H9 (cell line): ENCODE measurements at regions not wholly inside any gene's neighbourhood (a gene's known extent, or its start where the extent isn't known, plus 50 kb on each side); places are given as distances from the start of the nearest gene placed in this dataset.

ENCODE experiments used
- DNase-seq: peaks from one replicate; pipeline ENCODE4 v3.0.0-alpha.2; 2017
- H2AFZ ChIP-seq: one replicate; pipeline ENCODE4 v1.6.1; 2013; ENCODE audit warnings: mild to moderate bottlenecking, low read length, control low read depth, moderate library complexity
- H2AK5ac ChIP-seq: 2 replicates; pipeline ENCODE4 v1.6.1; 2013; ENCODE audit warnings: low read length, control low read depth, mixed read lengths; ENCODE audit not compliant: insufficient read length
- H2BK120ac ChIP-seq: one replicate; pipeline ENCODE4 v1.6.1; 2013; ENCODE audit warnings: low read depth, mild to moderate bottlenecking, low read length, control low read depth, inconsistent platforms; ENCODE audit not compliant: poor library complexity, severe bottlenecking
- H2BK12ac ChIP-seq: 2 replicates; pipeline ENCODE4 v1.6.1; 2013; ENCODE audit warnings: low read length, control low read depth, mixed read lengths, low read depth; ENCODE audit not compliant: insufficient read length
- H2BK15ac ChIP-seq: 2 replicates; pipeline ENCODE4 v1.6.1; 2013; ENCODE audit warnings: low read depth, low read length, control low read depth
- H2BK20ac ChIP-seq: one replicate; pipeline ENCODE4 v1.6.1; 2013; ENCODE audit warnings: low read depth, mild to moderate bottlenecking, low read length, control low read depth, inconsistent platforms; ENCODE audit not compliant: poor library complexity, severe bottlenecking
- H2BK5ac ChIP-seq: 2 replicates; pipeline ENCODE4 v1.6.1; 2013; ENCODE audit warnings: low read length, control low read depth, mixed read lengths; ENCODE audit not compliant: insufficient read length
- H3K14ac ChIP-seq: 2 replicates; pipeline ENCODE4 v1.6.1; 2013; ENCODE audit warnings: low read length, control low read depth; ENCODE audit not compliant: insufficient read depth
- H3K18ac ChIP-seq: 2 replicates; pipeline ENCODE4 v1.6.1; 2013; ENCODE audit warnings: low read depth, mild to moderate bottlenecking, mixed read lengths, low read length, control low read depth; ENCODE audit not compliant: insufficient read length
- H3K23ac ChIP-seq: 2 replicates; pipeline ENCODE4 v1.6.1; 2013; ENCODE audit warnings: low read length, control low read depth, mixed read lengths, low read depth; ENCODE audit not compliant: insufficient read length
- H3K23me2 ChIP-seq: 2 replicates; pipeline ENCODE4 v1.6.1; 2013; ENCODE audit warnings: low read depth, mild to moderate bottlenecking, mixed read lengths, low read length, control low read depth; ENCODE audit not compliant: insufficient read length, poor library complexity, severe bottlenecking
- H3K27ac ChIP-seq: 2 replicates; pipeline ENCODE4 v1.5.1; 2013; ENCODE audit warnings: low read length, control low read depth, mixed read lengths, low read depth; ENCODE audit not compliant: insufficient read length
- H3K27me3 ChIP-seq: 2 replicates; pipeline ENCODE4 v1.6.1; 2013; ENCODE audit warnings: low read length, control low read depth, inconsistent platforms; ENCODE audit not compliant: insufficient read depth
- H3K4ac ChIP-seq: 2 replicates; pipeline ENCODE4 v1.6.1; 2013; ENCODE audit warnings: low read depth, mild to moderate bottlenecking, control low read depth, inconsistent platforms, low read length, moderate library complexity
- H3K4me1 ChIP-seq: 2 replicates; pipeline ENCODE4 v1.6.1; 2013; ENCODE audit warnings: low read length, control low read depth, inconsistent platforms; ENCODE audit not compliant: insufficient read depth
- H3K4me2 ChIP-seq: 2 replicates; pipeline ENCODE4 v1.6.1; 2013; ENCODE audit warnings: low read length, control low read depth, mixed read lengths; ENCODE audit not compliant: insufficient read length, insufficient read depth
- H3K56ac ChIP-seq: 2 replicates; pipeline ENCODE4 v1.6.1; 2013; ENCODE audit warnings: low read depth, mild to moderate bottlenecking, mixed read lengths, low read length, control low read depth; ENCODE audit not compliant: insufficient read length
- H3K79me1 ChIP-seq: 2 replicates; pipeline ENCODE4 v1.6.1; 2013; ENCODE audit warnings: low read depth, mild to moderate bottlenecking, moderate library complexity, low read length, control low read depth, inconsistent platforms; ENCODE audit not compliant: insufficient read depth, poor library complexity, severe bottlenecking
- H3K79me2 ChIP-seq: 2 replicates; pipeline ENCODE4 v1.6.1; 2013; ENCODE audit warnings: low read length, control low read depth, inconsistent platforms; ENCODE audit not compliant: insufficient read depth
- H3K9ac ChIP-seq: 2 replicates; pipeline ENCODE4 v1.6.1; 2013; ENCODE audit warnings: low read length, control low read depth, mixed read lengths; ENCODE audit not compliant: insufficient read length; ENCODE audit errors: extremely low read depth
- H3K9me3 ChIP-seq: one replicate; pipeline ENCODE4 v1.6.1; 2013; ENCODE audit warnings: low read depth, low read length, inconsistent platforms; ENCODE audit not compliant: control insufficient read depth
- H3T11ph ChIP-seq: one replicate; pipeline ENCODE4 v1.6.1; 2013; ENCODE audit warnings: mild to moderate bottlenecking, low read length, control low read depth, inconsistent platforms
- H4K20me1 ChIP-seq: one replicate; pipeline ENCODE4 v1.6.1; 2013; ENCODE audit not compliant: control insufficient read depth, insufficient read length, insufficient read depth
- H4K5ac ChIP-seq: 2 replicates; pipeline ENCODE4 v1.6.1; 2013; ENCODE audit warnings: low read depth, mild to moderate bottlenecking, mixed read lengths, low read length, control low read depth; ENCODE audit not compliant: insufficient read length
- H4K8ac ChIP-seq: replicated peaks from 2 replicates; pipeline ENCODE4 v1.6.1; 2013; ENCODE audit warnings: low read length, control low read depth, mixed read lengths, low read depth; ENCODE audit not compliant: insufficient read length
- H4K91ac ChIP-seq: 2 replicates; pipeline ENCODE4 v1.6.1; 2013; ENCODE audit warnings: low read depth, mild to moderate bottlenecking, moderate library complexity, mixed read lengths, low read length, control low read depth; ENCODE audit not compliant: insufficient read length
- H3K27ac Mint-ChIP-seq, 3 experiments: 2 replicates in 2 of 3; 3 replicates in 1 of 3; pipeline ENCODE4 v1.8.0; 2020 to 2021; ENCODE audit warnings: mixed read lengths in 3 of 3, mild to moderate bottlenecking in 1 of 3, moderate library complexity in 1 of 3
- H3K27me3 Mint-ChIP-seq: 2 replicates; pipeline ENCODE4 v1.8.0; 2021; ENCODE audit warnings: low read depth, mild to moderate bottlenecking, moderate library complexity, mixed read lengths
- H3K36me3 Mint-ChIP-seq, 3 experiments: 2 replicates in 2 of 3; 3 replicates in 1 of 3; pipeline ENCODE4 v1.8.0; 2020 to 2021; ENCODE audit warnings: low read depth in 3 of 3, mixed read lengths in 3 of 3; ENCODE audit not compliant: insufficient read depth in 1 of 3
- H3K4me1 Mint-ChIP-seq, 2 experiments: 2 replicates each; pipeline ENCODE4 v1.8.0; 2020; ENCODE audit warnings: mixed read lengths in 2 of 2
- H3K4me3 Mint-ChIP-seq, 2 experiments: 2 replicates in 1 of 2; 3 replicates in 1 of 2; pipeline ENCODE4 v1.8.0; 2020 to 2021; ENCODE audit warnings: mild to moderate bottlenecking in 2 of 2, mixed read lengths in 2 of 2, moderate library complexity in 1 of 2
- H3K9me3 Mint-ChIP-seq, 2 experiments: 2 replicates in 1 of 2; 3 replicates in 1 of 2; pipeline ENCODE4 v1.8.0; 2020; ENCODE audit warnings: mild to moderate bottlenecking in 2 of 2, mixed read lengths in 2 of 2, moderate library complexity in 1 of 2
- CTCF ChIP-seq: fragments of 200-600 bp; sonication (generic); conservative IDR thresholded peaks from 3 replicates; pipeline ENCODE4 v1.8.0; 2021; ENCODE audit warnings: antibody characterized with exemption, mild to moderate bottlenecking
- WGBS: extraction: QIAGEN DNeasy Blood & Tissue Kit; methylation state at CpG from one replicate; pipeline ENCODE4 v1.1.7; 2013; ENCODE audit warnings: missing lambda C conversion rate, low lambda C conversion rate, mixed read lengths; ENCODE audit not compliant: insufficient read length; ENCODE audit errors: extremely low coverage; 5-methylcytosine and 5-hydroxymethylcytosine counted together

GRCh38 chr15:31208817-31209216 lies 107.3 kb upstream of the TRPM1 start:
- no peak overlapping the region for H3K4ac ChIP-seq
- Mint-ChIP-seq H3K9me3 (peaks cover 2 to 10% of the 10 kb centered on the region in 2 experiments; a peak in 3 of 5 replicates), H3K4me1 (peaks cover 0 to 6% of the 10 kb centered on the region in 2 experiments; a peak in 1 of 4 replicates), H3K36me3 (peaks cover 3 to 9% (median 3%) of the 10 kb centered on the region in 3 experiments; a peak in 5 of 7 replicates), H3K27me3 (peaks cover 1% of the 10 kb centered on the region), H3K27ac (no peak overlapping the region), H3K4me3 (no peak overlapping the region)
- no peak overlapping the region for H3K23ac ChIP-seq
- no peaks in the 10 kb centered on the region for H3K4me1 ChIP-seq
- H3T11ph ChIP-seq, result no peak overlapping the region
- no peak for TF ChIP-seq CTCF
- H3K18ac ChIP-seq, result no peak overlapping the region
- no peak overlapping the region for H2BK15ac ChIP-seq
- no peak overlapping the region for H4K5ac ChIP-seq
- peaks cover 4% of the 10 kb centered on the region for H3K9me3 ChIP-seq
- no peak overlapping the region for H2BK5ac ChIP-seq
- H3K27ac ChIP-seq, result no peak overlapping the region
- no peaks in the 10 kb centered on the region for H3K79me2 ChIP-seq
- no peak overlapping the region for H2BK12ac ChIP-seq
- no peaks in the 10 kb centered on the region for H3K23me2 ChIP-seq
- H3K9ac ChIP-seq, result no peak overlapping the region
- H4K20me1 ChIP-seq, result no peaks in the 10 kb centered on the region
- no peak for DNase-seq
- no peak overlapping the region for H3K14ac ChIP-seq
- WGBS, result no CpG with 5 or more reads among the region's 3 CpGs
- H4K91ac ChIP-seq, result no peak overlapping the region
- H4K8ac ChIP-seq, result no peak overlapping the region
- no peak overlapping the region for H2AK5ac ChIP-seq
- no peak overlapping the region for H2BK20ac ChIP-seq
- no peak overlapping the region for H2AFZ ChIP-seq
- H3K27me3 ChIP-seq, result no peaks in the 10 kb centered on the region
- H3K56ac ChIP-seq, result no peak overlapping the region
- H3K79me1 ChIP-seq, result no peaks in the 10 kb centered on the region
- no peak overlapping the region for H3K4me2 ChIP-seq
- H2BK120ac ChIP-seq, result no peak overlapping the region
